Neural progenitor cell (in vitro differentiated cells): ENCODE measurements at regions not wholly inside any gene's neighbourhood (a gene's known extent, or its start where the extent isn't known, plus 50 kb on each side); places are given as distances from the start of the nearest gene placed in this dataset.

Source experiments
- DNase-seq: peaks from one replicate; pipeline ENCODE4 v3.0.0-alpha.2; 2016; ENCODE audit warnings: low spot score
- H2AFZ ChIP-seq: fragments of 200-600 bp; sonication (generic); replicated peaks from 2 replicates; pipeline ENCODE4 v1.6.1; 2016; ENCODE audit warnings: antibody characterized with exemption
- H3F3A ChIP-seq: fragments of 200-600 bp; sonication (generic); 2 replicates; pipeline ENCODE4 v1.6.1; 2016; ENCODE audit warnings: antibody characterized with exemption, low read depth
- H3K27ac ChIP-seq: fragments of 200-600 bp; sonication (generic); 2 replicates; pipeline ENCODE4 v1.5.1; 2016; ENCODE audit warnings: mild to moderate bottlenecking
- H3K27me3 ChIP-seq: fragments of 200-600 bp; sonication (generic); 2 replicates; pipeline ENCODE4 v1.6.1; 2016; ENCODE audit warnings: mild to moderate bottlenecking, moderate library complexity
- H3K36me3 ChIP-seq: fragments of 200-600 bp; sonication (generic); 2 replicates; pipeline ENCODE4 v1.5.1; 2016
- H3K4me1 ChIP-seq: fragments of 200-600 bp; sonication (generic); 2 replicates; pipeline ENCODE4 v1.6.1; 2016; ENCODE audit warnings: mixed run types
- H3K4me2 ChIP-seq: fragments of 200-600 bp; sonication (generic); 2 replicates; pipeline ENCODE4 v1.6.1; 2016
- H3K4me3 ChIP-seq: fragments of 200-600 bp; sonication (generic); 2 replicates; pipeline ENCODE4 v1.5.1; 2016
- H3K79me2 ChIP-seq: fragments of 200-600 bp; sonication (generic); 2 replicates; pipeline ENCODE4 v1.6.1; 2016; ENCODE audit warnings: low read depth
- H3K9ac ChIP-seq: fragments of 200-600 bp; sonication (generic); 2 replicates; pipeline ENCODE4 v1.6.1; 2016
- H3K9me3 ChIP-seq: fragments of 200-600 bp; sonication (generic); 2 replicates; pipeline ENCODE4 v1.5.1; 2016; ENCODE audit warnings: low read depth
- H4K20me1 ChIP-seq: fragments of 200-600 bp; sonication (generic); 2 replicates; pipeline ENCODE4 v1.6.1; 2016; ENCODE audit warnings: low read depth
- H3K27ac Mint-ChIP-seq: 3 replicates; pipeline ENCODE4 v1.8.0; 2021; ENCODE audit warnings: mixed read lengths
- H3K27me3 Mint-ChIP-seq: 2 replicates; pipeline ENCODE4 v1.8.0; 2022; ENCODE audit warnings: low read depth, mild to moderate bottlenecking, inconsistent platforms, moderate library complexity, mixed read lengths; ENCODE audit not compliant: insufficient read depth
- H3K36me3 Mint-ChIP-seq: 3 replicates; pipeline ENCODE4 v1.8.0; 2021; ENCODE audit warnings: mixed read lengths
- H3K4me1 Mint-ChIP-seq: 3 replicates; pipeline ENCODE4 v1.8.0; 2021; ENCODE audit warnings: mixed read lengths
- H3K4me3 Mint-ChIP-seq: 3 replicates; pipeline ENCODE4 v1.8.0; 2021; ENCODE audit warnings: mild to moderate bottlenecking, moderate library complexity, mixed read lengths
- H3K9me3 Mint-ChIP-seq: 3 replicates; pipeline ENCODE4 v1.8.0; 2020; ENCODE audit warnings: mixed read lengths
- EZH2 ChIP-seq: fragments of 200-600 bp; sonication (generic); IDR thresholded peaks from 2 replicates; pipeline ENCODE4 v1.6.1; 2017; ENCODE audit warnings: antibody characterized with exemption, mild to moderate bottlenecking, moderate library complexity
- EZH2phosphoT487 ChIP-seq: fragments of 200-600 bp; sonication (generic); IDR thresholded peaks from 2 replicates; pipeline ENCODE4 v1.6.1; 2017; ENCODE audit warnings: antibody characterized with exemption
- TF ChIP-seq, protein P1 (sequence below): fragments of 200-600 bp; sonication (generic); IDR thresholded peaks from 2 replicates; pipeline ENCODE4 v1.5.1; 2017; ENCODE audit warnings: antibody characterized with exemption, mild to moderate bottlenecking

DNA sequence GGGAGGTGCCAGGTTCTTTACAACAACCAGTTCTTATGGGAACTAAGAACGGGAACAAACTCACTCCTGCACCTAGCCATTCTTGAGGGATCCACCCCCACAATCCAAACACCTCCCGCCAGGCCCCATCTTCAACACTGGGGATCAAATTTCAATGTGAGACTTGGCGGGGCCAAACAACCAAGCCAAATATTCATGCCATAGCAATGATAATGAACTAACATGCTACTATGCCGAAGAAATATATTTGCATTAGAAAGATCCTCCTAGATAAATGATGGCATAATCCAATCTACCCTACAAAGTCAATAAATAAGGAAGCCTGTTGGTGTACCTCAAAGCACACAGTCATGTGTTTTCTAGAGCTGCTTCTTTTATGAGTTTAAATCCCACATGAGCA is 57.6 kb downstream of the CCDC71L start:
- TF ChIP-seq EZH2: no peak
- TF ChIP-seq EZH2phosphoT487: no peak
- TF ChIP-seq, protein P1, sequence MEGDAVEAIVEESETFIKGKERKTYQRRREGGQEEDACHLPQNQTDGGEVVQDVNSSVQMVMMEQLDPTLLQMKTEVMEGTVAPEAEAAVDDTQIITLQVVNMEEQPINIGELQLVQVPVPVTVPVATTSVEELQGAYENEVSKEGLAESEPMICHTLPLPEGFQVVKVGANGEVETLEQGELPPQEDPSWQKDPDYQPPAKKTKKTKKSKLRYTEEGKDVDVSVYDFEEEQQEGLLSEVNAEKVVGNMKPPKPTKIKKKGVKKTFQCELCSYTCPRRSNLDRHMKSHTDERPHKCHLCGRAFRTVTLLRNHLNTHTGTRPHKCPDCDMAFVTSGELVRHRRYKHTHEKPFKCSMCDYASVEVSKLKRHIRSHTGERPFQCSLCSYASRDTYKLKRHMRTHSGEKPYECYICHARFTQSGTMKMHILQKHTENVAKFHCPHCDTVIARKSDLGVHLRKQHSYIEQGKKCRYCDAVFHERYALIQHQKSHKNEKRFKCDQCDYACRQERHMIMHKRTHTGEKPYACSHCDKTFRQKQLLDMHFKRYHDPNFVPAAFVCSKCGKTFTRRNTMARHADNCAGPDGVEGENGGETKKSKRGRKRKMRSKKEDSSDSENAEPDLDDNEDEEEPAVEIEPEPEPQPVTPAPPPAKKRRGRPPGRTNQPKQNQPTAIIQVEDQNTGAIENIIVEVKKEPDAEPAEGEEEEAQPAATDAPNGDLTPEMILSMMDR: no peak

DNA sequence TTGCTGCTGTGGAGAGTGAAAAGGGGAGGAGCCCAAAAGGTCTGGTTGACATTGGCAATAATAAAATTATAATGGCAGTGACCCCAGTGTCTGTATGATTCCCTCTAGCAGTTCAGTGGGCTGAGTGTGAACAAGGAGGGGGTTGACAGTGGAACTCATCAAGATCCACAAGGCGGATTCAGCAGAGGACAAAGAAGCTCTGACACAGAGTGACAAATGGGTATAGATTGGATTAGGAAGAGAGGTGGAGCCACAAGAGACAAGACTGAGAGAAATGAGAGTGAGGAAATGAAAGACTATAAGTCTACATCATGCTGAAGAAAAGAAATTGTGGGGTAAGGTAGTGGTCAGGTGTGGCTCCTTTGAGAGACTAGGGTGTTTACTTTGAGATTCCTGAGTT is 58.9 kb downstream of the CCDC71L start:
- H3K4me3 ChIP-seq: no peak overlapping the region
- H3K4me2 ChIP-seq: no peak overlapping the region
- H3K27me3 ChIP-seq: no peaks in the 10 kb centered on the region
- H3K27ac ChIP-seq: no peak overlapping the region
- TF ChIP-seq EZH2 (no peak), EZH2phosphoT487 (no peak)
- TF ChIP-seq, protein P1: no peak
- no peak overlapping the region for H3K27ac Mint-ChIP-seq
- no peak overlapping the region for H3K4me3 Mint-ChIP-seq
- H3K9ac ChIP-seq: no peak overlapping the region
- no peaks in the 10 kb centered on the region for H4K20me1 ChIP-seq
- H3K36me3 Mint-ChIP-seq: no peaks in the 10 kb centered on the region
- no peaks in the 10 kb centered on the region for H3K9me3 ChIP-seq
- no peaks in the 10 kb centered on the region for H3K9me3 Mint-ChIP-seq
- no peak for DNase-seq
- H3K79me2 ChIP-seq: no peaks in the 10 kb centered on the region
- no peak overlapping the region for H2AFZ ChIP-seq
- H3K36me3 ChIP-seq: no peaks in the 10 kb centered on the region
- no peaks in the 10 kb centered on the region for H3K27me3 Mint-ChIP-seq
- no peaks in the 10 kb centered on the region for H3K4me1 ChIP-seq
- H3F3A ChIP-seq: no peaks in the 10 kb centered on the region
- H3K4me1 Mint-ChIP-seq: no peaks in the 10 kb centered on the region

More for the DNA sequence above, 57.6 kb downstream of the CCDC71L start:
- H3K4me3 Mint-ChIP-seq: no peak overlapping the region
- no peaks in the 10 kb centered on the region for H3K27me3 Mint-ChIP-seq
- no peak overlapping the region for H3K4me3 ChIP-seq
- no peaks in the 10 kb centered on the region for H3K9me3 ChIP-seq
- no peak for DNase-seq
- H3F3A ChIP-seq: no peaks in the 10 kb centered on the region
- no peak overlapping the region for H3K27ac ChIP-seq
- H3K4me2 ChIP-seq: no peak overlapping the region
- H2AFZ ChIP-seq: no peak overlapping the region
- no peaks in the 10 kb centered on the region for H3K4me1 Mint-ChIP-seq
- no peaks in the 10 kb centered on the region for H3K36me3 ChIP-seq
- no peaks in the 10 kb centered on the region for H3K79me2 ChIP-seq
- no peaks in the 10 kb centered on the region for H4K20me1 ChIP-seq
- H3K4me1 ChIP-seq: no peaks in the 10 kb centered on the region
- no peak overlapping the region for H3K9ac ChIP-seq
- H3K27me3 ChIP-seq: no peaks in the 10 kb centered on the region
- no peaks in the 10 kb centered on the region for H3K9me3 Mint-ChIP-seq
- no peak overlapping the region for H3K27ac Mint-ChIP-seq
- no peaks in the 10 kb centered on the region for H3K36me3 Mint-ChIP-seq

DNA sequence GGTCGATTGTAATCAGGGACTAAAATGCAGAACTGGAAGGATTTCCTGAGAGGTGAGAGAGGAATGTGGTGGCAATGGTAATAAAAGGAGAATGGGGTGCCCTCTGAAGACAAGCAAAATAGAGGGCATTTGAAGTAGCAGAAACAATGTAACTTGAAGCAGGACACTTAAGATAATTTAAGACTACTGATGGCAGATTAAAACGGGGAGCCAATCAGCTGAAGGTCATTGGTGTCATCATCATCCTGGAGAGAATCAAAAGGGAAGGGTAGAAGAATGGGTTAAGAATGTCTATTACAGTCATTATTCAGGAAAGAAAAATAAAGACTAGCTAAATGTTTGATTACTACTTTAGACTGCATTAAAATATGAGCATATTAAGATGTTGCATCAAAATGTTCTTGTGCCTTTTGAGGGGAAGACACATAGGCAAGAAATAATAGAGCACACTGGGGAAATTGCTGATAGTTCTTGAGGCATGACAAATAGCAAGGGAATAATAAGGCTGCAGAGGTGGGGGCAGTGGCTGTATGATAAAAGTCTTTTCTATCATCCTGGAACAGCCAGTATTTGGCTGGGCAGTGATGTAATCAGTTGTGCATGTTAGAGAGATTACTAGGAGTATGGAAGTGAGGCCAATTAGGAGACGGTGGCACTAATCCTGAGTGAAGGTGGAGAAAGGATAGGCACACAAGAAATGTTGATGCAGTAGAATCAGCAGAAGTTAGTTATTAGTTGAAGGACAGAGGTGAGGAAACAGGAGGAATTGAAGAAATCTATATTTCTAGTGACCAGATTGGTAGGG is 60.2 kb downstream of the CCDC71L start:
- H3K9ac ChIP-seq: no peak overlapping the region
- H4K20me1 ChIP-seq: no peaks in the 10 kb centered on the region

More for the DNA sequence above, 60.2 kb downstream of the CCDC71L start:
- H3K9me3 Mint-ChIP-seq: no peaks in the 10 kb centered on the region
- peaks cover 2% of the 10 kb centered on the region for H3K27me3 ChIP-seq
- H2AFZ ChIP-seq: no peak overlapping the region
- H3K36me3 Mint-ChIP-seq: no peaks in the 10 kb centered on the region
- no peak overlapping the region for H3K27ac ChIP-seq
- no peaks in the 10 kb centered on the region for H3K27me3 Mint-ChIP-seq
- no peak overlapping the region for H3K4me3 Mint-ChIP-seq
- no peaks in the 10 kb centered on the region for H3K4me1 Mint-ChIP-seq
- no peaks in the 10 kb centered on the region for H3K4me1 ChIP-seq
- H3F3A ChIP-seq: no peaks in the 10 kb centered on the region
- H3K9me3 ChIP-seq: no peaks in the 10 kb centered on the region
- H3K27ac Mint-ChIP-seq: no peak overlapping the region
- no peak overlapping the region for H3K4me2 ChIP-seq
- no peak overlapping the region for H3K4me3 ChIP-seq
- H3K79me2 ChIP-seq: no peaks in the 10 kb centered on the region
- no peak for DNase-seq
- no peaks in the 10 kb centered on the region for H3K36me3 ChIP-seq
- TF ChIP-seq EZH2: no peak
- TF ChIP-seq EZH2phosphoT487: no peak
- TF ChIP-seq, protein P1: no peak
